ENCODE measurements at regions not wholly inside any gene's neighbourhood (a gene's known extent, or its start where the extent isn't known, plus 50 kb on each side); places are given as distances from the start of the nearest gene placed in this dataset.
A peak's percentile ranks its signal among the peaks of the same experiment; 100 is the strongest.
"Not testable (repeated sequence)": the region's sequence is repeated elsewhere in the genome, so short reads cannot be mapped to it uniquely, and the experiment has no call there.

DNA sequence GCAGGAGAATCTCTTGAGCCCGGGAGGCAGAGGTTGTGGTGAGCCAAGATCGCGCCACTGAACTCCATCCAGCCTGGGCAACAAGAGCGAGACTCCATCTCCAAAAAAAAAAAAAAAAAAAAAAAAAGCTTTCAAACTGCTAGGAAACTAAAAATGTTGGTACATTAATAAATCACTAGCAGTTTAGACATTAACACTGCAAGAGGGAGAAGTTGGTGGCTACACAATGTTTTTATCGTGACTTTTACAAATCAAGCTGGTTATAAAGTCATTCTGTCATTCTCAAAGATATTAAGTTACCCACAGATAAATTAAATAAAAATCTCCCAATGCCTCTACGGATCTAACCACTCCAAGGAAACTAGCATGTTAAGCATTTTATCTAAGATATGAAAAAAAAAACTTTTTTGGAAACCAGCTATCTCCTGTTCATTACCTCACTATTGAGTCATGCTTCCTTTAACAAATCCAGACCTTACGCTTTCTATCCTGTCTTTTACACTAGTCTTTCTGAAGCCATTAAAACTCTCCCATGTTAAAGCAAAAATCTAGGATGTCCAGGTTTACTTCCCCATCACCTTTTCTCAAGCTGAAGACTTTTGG is 85.9 kb upstream of the SMURF2 start:
- TF ChIP-seq CTCF (IDR thresholded peaks at IDR 0.05) (no peak), POLR2A (IDR thresholded peaks at IDR 0.05) (no peak)
- no peaks in the 10 kb centered on the region for H3K9me3 ChIP-seq
- 87 to 88% methylated on average over 7 of the region's 7 CpGs for WGBS, 2 donors
- intact Hi-C loops (cut with DNase I) = no loop called here
- H3K27ac ChIP-seq = no peak overlapping the region
- no peak overlapping the region for H3K4me3 ChIP-seq (replicated peaks in 1 of 3)
- DNase-seq = no peak
- peaks cover 5 to 16% of the 10 kb centered on the region in 2 donors for H3K36me3 ChIP-seq
- no peaks in the 10 kb centered on the region for H3K27me3 ChIP-seq
- H3K4me1 ChIP-seq = no peaks in the 10 kb centered on the region

GRCh38 chr17:64742326-64742725 is 80.2 kb upstream of the SMURF2 start:
- Histone ChIP-seq H3K36me3 (no peaks in the 10 kb centered on the region), H3K27ac (peak overlapping the region in 2 of 3 donors; percentile 33 to 57), H3K27me3 (no peaks in the 10 kb centered on the region), H3K4me3 (replicated peaks in 1 of 3) (no peak overlapping the region), H3K4me1 (peaks cover 17 to 26% of the 10 kb centered on the region in 2 donors), H3K9me3 (no peaks in the 10 kb centered on the region)
- WGBS, 2 donors = 72 to 87% methylated on average over 7 of the region's 7 CpGs
- intact Hi-C loops (cut with DNase I) = no loop called here
- no peak for TF ChIP-seq POLR2A (IDR thresholded peaks at IDR 0.05)
- TF ChIP-seq CTCF (IDR thresholded peaks at IDR 0.05) = no peak
- peak in 1 of 2 donors; percentile 5 for DNase-seq

GRCh38 chr17:64741916-64742315 is 79.8 kb upstream of the SMURF2 start:
- H3K9me3 ChIP-seq; H3K27me3 ChIP-seq; H3K36me3 ChIP-seq; intact Hi-C loops (cut with DNase I); H3K4me3 ChIP-seq (replicated peaks in 1 of 3): not testable (repeated sequence)
- peaks cover 17 to 26% of the 10 kb centered on the region in 2 donors for H3K4me1 ChIP-seq
- WGBS, 2 donors = 69 to 72% methylated on average over 3 of the region's 3 CpGs
- peak overlapping the region in 2 of 3 donors; percentile 33 to 57 for H3K27ac ChIP-seq
- DNase-seq = peak; percentile 15 to 21

DNA sequence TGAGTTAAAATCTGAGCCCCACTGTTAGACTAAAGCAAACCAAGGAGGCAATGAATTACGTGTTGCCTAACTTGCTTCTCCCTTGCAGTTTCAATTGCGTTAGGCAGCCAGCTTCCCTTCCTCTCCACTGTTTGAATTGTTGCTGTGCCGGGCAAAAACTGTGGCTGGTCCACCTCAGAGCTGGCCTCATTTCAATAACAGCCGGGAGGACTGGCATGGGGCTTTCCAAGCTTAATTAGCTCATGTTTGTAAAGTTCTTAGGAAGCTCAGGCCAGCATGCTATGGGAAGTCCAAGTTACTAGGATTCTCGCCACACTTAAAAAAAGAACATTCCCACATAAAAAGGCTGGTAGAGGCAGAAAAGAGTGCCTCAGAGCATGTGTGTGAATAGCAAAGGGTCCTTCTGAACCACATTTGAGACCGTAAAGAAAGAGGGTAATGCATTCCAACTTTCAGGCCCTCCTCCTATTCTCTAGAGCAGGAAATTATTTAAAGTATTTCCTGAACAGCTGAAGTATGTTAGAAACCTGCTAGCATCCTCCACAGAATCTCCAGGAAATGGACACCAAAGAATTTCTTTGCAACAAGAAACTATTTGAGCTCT is 79.0 kb upstream of the SMURF2 start:
- TF ChIP-seq CTCF (IDR thresholded peaks at IDR 0.05) (no peak), POLR2A (IDR thresholded peaks at IDR 0.05) (no peak)
- peak overlapping the region; percentile 6 to 57 (median 48) for H3K27ac ChIP-seq
- intact Hi-C loops (cut with DNase I) = no loop called here
- H3K9me3 ChIP-seq = no peaks in the 10 kb centered on the region
- no peaks in the 10 kb centered on the region for H3K36me3 ChIP-seq
- H3K27me3 ChIP-seq = no peaks in the 10 kb centered on the region
- H3K4me3 ChIP-seq (replicated peaks in 1 of 3) = no peak overlapping the region
- peak; percentile 37 to 60 for DNase-seq
- H3K4me1 ChIP-seq = peaks cover 17 to 26% of the 10 kb centered on the region in 2 donors
- WGBS, 2 donors = 33 to 35% methylated on average over 6 of the region's 6 CpGs

DNA sequence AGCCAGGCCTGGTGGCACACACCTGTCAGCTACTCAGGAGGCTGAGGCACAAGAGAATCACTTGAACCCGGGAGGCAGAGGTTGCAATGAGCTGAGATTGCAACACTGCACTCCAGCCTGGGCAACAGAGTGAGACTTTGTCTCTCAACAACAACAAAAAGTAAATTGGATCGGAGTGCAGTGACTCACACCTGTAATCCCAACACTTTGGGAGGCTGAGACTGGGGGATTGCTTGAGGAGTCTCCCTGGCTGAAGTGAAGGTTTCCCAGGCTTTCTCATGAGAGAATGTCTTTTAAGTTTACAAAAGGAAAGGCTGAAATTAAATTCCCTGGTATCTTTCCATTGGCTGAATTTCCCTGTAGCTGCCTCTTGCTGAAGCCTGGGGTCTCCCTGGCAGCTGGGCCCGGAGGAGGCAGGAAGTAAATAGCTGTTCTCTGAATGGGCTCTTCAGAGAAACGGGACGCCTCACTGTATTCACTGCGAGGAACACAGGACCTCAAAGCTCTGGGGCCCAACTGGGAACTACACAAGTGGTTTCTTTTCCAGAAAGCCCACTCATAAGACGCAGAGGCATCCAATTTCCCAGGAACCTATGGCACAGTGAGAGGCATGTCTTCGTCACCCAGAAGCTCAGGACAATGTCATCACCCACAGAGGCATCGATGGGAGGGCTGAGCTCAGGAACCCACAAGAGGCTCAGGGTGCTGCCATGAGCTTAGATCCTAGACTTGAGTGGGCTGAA is 77.4 kb upstream of the SMURF2 start:
- Histone ChIP-seq H3K27me3 (no peaks in the 10 kb centered on the region), H3K27ac (no peak overlapping the region), H3K4me1 (peaks cover 17 to 26% of the 10 kb centered on the region in 2 donors), H3K4me3 (replicated peaks in 1 of 3) (no peak overlapping the region), H3K9me3 (no peaks in the 10 kb centered on the region), H3K36me3 (no peaks in the 10 kb centered on the region)
- intact Hi-C loops (cut with DNase I) = loop anchor here (10.0 kb wide), 2 partner anchors 75 to 425 kb away; partner anchors contain the start of gene SMURF2
- WGBS, 2 donors = 34 to 51% methylated on average over 8 of the region's 9 CpGs
- TF ChIP-seq POLR2A (IDR thresholded peaks at IDR 0.05) (no peak), CTCF (IDR thresholded peaks at IDR 0.05) (no peak)
- peak in 1 of 2 donors; percentile 19 for DNase-seq

All from thyroid gland (tissue), 4 donors.